Fibroblast of lung (primary cell): ENCODE measurements at regions not wholly inside any gene's neighbourhood (a gene's known extent, or its start where the extent isn't known, plus 50 kb on each side); places are given as distances from the start of the nearest gene placed in this dataset.

Experiments used
- DNase-seq, 2 donors: peaks; one replicate each; pipeline versions ENCODE4 v3.0.0 to v3.0.0-alpha.2; 2010; ENCODE audit warnings: low read depth in 2 of 2
- H2AFZ ChIP-seq: 2 replicates; pipeline ENCODE4 v1.5.1; 2012; ENCODE audit warnings: low read length, control low read depth, inconsistent platforms
- H3K27ac ChIP-seq: 2 replicates; pipeline ENCODE4 v1.5.1; 2011; ENCODE audit warnings: low read length, control low read depth; ENCODE audit not compliant: insufficient read depth
- H3K27me3 ChIP-seq: 2 replicates; pipeline ENCODE4 v1.5.1; 2011; ENCODE audit warnings: mild to moderate bottlenecking, low read length; ENCODE audit not compliant: control insufficient read depth, insufficient read depth
- H3K36me3 ChIP-seq: 2 replicates; pipeline ENCODE4 v1.5.1; 2011; ENCODE audit warnings: low read length; ENCODE audit not compliant: control insufficient read depth, insufficient read depth
- H3K4me1 ChIP-seq: 2 replicates; pipeline ENCODE4 v1.5.1; 2011; ENCODE audit warnings: low read length; ENCODE audit not compliant: control insufficient read depth, insufficient read depth; ENCODE audit errors: extremely low read depth
- H3K4me2 ChIP-seq: 2 replicates; pipeline ENCODE4 v1.5.1; 2011; ENCODE audit warnings: low read length, control low read depth; ENCODE audit not compliant: insufficient read depth; ENCODE audit errors: extremely low read depth
- H3K4me3 ChIP-seq, 4 experiments: fragments of 200-600 bp in 1 of 4; sonication (generic) in 1 of 4; replicated peaks in 1 of 4; 2 replicates each; pipeline ENCODE4 v1.5.1; 2011 to 2016; ENCODE audit warnings: low read length in 4 of 4, low read depth in 3 of 4, mild to moderate bottlenecking in 3 of 4, control low read depth in 2 of 4, inconsistent platforms in 1 of 4, mixed read lengths in 1 of 4; ENCODE audit not compliant: insufficient read depth in 1 of 4; ENCODE audit errors: control extremely low read depth in 1 of 4
- H3K79me2 ChIP-seq: 2 replicates; pipeline ENCODE4 v1.5.1; 2012; ENCODE audit warnings: mild to moderate bottlenecking, low read length, inconsistent platforms; ENCODE audit not compliant: control insufficient read depth, insufficient read depth
- H3K9ac ChIP-seq: 2 replicates; pipeline ENCODE4 v1.5.1; 2011; ENCODE audit warnings: mild to moderate bottlenecking, low read length, control low read depth; ENCODE audit not compliant: insufficient read depth
- H3K9me3 ChIP-seq: 2 replicates; pipeline ENCODE4 v1.5.1; 2012; ENCODE audit warnings: low read depth, low read length; ENCODE audit not compliant: control insufficient read depth, insufficient read depth
- H4K20me1 ChIP-seq: 2 replicates; pipeline ENCODE4 v1.5.1; 2011; ENCODE audit warnings: low read length; ENCODE audit not compliant: control insufficient read depth, insufficient read depth; ENCODE audit errors: extremely low read depth
- EZH2 ChIP-seq: IDR thresholded peaks from 2 replicates; pipeline ENCODE4 v1.5.1; 2012; ENCODE audit warnings: low read length, control low read depth, mild to moderate bottlenecking; ENCODE audit errors: missing control alignments
- TF ChIP-seq, protein P1 (sequence below), 2 donors: IDR thresholded peaks in 1 of 2; conservative IDR thresholded peaks in 1 of 2; 1 replicate in 1 of 2; 2 replicates in 1 of 2; pipeline ENCODE4 v1.5.1; 2011 to 2012; ENCODE audit warnings: low read length in 2 of 2, control low read depth in 1 of 2, inconsistent platforms in 1 of 2, low read depth in 1 of 2, mild to moderate bottlenecking in 1 of 2

DNA sequence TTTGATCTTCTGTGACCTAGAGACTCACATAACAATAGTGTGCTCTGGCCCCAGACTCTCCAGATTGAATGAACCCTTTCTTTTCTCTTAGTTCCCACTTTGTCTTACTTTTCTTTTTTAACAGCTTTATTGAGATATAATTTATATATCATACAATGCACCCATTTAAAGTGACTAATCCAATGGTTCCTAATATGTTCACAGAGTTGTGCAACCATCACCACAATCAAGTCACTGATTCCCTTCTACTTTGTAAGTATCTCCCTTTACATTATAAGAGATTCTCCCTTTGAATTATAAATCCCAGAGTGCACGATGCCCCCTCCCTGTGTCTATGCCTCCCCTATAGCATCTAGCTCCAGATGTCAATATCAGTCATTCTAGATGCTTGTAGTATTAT is 172.4 kb downstream of the HINT1 start:
- H3K36me3 ChIP-seq = no peaks in the 10 kb centered on the region

DNA sequence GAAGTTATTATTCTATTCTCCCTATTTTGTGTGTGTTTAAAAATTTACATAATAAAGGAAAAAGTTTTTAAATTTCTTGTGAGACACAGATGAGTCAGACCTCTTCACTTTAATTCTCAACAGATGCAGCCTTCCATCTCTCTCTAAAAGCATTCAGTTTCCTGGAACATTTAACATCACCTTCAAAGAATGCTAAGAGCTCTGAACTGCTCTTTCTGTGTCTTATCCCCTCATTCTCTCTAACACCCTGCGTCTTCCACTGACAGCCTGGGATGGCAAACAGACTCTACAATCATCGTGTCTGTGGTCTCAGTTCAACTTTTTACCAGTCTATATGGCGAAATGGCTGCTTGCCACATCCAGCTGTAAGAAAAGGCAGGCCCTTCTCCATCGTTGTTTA is 173.0 kb downstream of the HINT1 start:
- Histone ChIP-seq H3K4me1 (no peaks in the 10 kb centered on the region), H3K9ac (no peak overlapping the region), H3K27ac (no peak overlapping the region), H3K4me2 (no peak overlapping the region), H2AFZ (no peak overlapping the region), H3K4me3 (no peak overlapping the region), H3K79me2 (no peaks in the 10 kb centered on the region), H3K9me3 (no peaks in the 10 kb centered on the region), H3K27me3 (no peaks in the 10 kb centered on the region), H4K20me1 (no peaks in the 10 kb centered on the region), H3K36me3 (no peaks in the 10 kb centered on the region)
- peak in 1 of 2 donors; percentile 90 for DNase-seq
- no peak for TF ChIP-seq EZH2
- TF ChIP-seq, protein P1, sequence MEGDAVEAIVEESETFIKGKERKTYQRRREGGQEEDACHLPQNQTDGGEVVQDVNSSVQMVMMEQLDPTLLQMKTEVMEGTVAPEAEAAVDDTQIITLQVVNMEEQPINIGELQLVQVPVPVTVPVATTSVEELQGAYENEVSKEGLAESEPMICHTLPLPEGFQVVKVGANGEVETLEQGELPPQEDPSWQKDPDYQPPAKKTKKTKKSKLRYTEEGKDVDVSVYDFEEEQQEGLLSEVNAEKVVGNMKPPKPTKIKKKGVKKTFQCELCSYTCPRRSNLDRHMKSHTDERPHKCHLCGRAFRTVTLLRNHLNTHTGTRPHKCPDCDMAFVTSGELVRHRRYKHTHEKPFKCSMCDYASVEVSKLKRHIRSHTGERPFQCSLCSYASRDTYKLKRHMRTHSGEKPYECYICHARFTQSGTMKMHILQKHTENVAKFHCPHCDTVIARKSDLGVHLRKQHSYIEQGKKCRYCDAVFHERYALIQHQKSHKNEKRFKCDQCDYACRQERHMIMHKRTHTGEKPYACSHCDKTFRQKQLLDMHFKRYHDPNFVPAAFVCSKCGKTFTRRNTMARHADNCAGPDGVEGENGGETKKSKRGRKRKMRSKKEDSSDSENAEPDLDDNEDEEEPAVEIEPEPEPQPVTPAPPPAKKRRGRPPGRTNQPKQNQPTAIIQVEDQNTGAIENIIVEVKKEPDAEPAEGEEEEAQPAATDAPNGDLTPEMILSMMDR (conservative IDR thresholded peaks at IDR 0.05 in 1 of 2, IDR thresholded peaks at IDR 0.05 in 1 of 2; ENCODE audit: low read depth in 1 of 2, low read length in 2 of 2) = no peak

More for the DNA sequence above, 172.4 kb downstream of the HINT1 start:
- no peak for TF ChIP-seq EZH2
- Histone ChIP-seq H2AFZ (no peak overlapping the region), H3K79me2 (no peaks in the 10 kb centered on the region), H3K9me3 (no peaks in the 10 kb centered on the region), H3K4me3 (no peak overlapping the region), H3K9ac (no peak overlapping the region), H3K27me3 (no peaks in the 10 kb centered on the region), H4K20me1 (no peaks in the 10 kb centered on the region), H3K27ac (no peak overlapping the region), H3K4me2 (no peak overlapping the region), H3K4me1 (no peaks in the 10 kb centered on the region)
- peak in 1 of 2 donors; percentile 12 for DNase-seq

DNA sequence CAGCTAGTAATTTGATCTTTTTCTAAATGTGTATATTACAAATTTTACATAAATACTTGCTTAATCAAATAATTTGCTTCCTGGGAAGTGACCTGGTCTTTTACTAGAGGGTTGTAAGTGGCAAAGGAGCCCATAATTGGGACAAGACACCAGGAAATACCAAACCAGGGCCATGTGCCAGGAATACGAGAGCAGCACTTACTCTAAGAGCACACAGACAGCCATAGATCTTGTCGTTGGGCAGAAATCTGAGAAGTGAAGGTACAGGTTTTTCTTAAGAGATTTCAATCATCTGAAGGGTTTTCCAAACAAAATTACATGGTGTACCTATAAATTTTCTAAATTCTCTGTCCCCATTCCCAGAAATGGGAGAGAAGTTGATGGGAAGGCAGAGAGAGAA is 179.3 kb downstream of the HINT1 start:
- H3K79me2 ChIP-seq = no peaks in the 10 kb centered on the region
- no peak for DNase-seq
- no peak overlapping the region for H3K4me2 ChIP-seq
- H3K27ac ChIP-seq = no peak overlapping the region
- H4K20me1 ChIP-seq = no peaks in the 10 kb centered on the region
- no peak overlapping the region for H3K4me3 ChIP-seq
- TF ChIP-seq, protein P1 (conservative IDR thresholded peaks at IDR 0.05 in 1 of 2, IDR thresholded peaks at IDR 0.05 in 1 of 2; ENCODE audit: low read depth in 1 of 2, low read length in 2 of 2) = no peak
- TF ChIP-seq EZH2 = no peak
- H3K4me1 ChIP-seq = no peaks in the 10 kb centered on the region
- no peak overlapping the region for H2AFZ ChIP-seq
- H3K36me3 ChIP-seq = no peaks in the 10 kb centered on the region
- no peak overlapping the region for H3K9ac ChIP-seq
- H3K9me3 ChIP-seq = no peaks in the 10 kb centered on the region
- H3K27me3 ChIP-seq = no peaks in the 10 kb centered on the region
